Body of pancreas (tissue), 4 donors: ENCODE measurements at regions not wholly inside any gene's neighbourhood (a gene's known extent, or its start where the extent isn't known, plus 50 kb on each side); places are given as distances from the start of the nearest gene placed in this dataset.
A peak's percentile ranks its signal among the peaks of the same experiment; 100 is the strongest.

ENCODE experiments used
- ATAC-seq: fragments of 150-250 bp; one replicate; pipeline ENCODE4 v1.9.1; 2016
- DNase-seq, 4 donors: peaks; one replicate each; pipeline ENCODE4 v3.0.0-alpha.2; 2019
- H3K27ac ChIP-seq, 4 donors: fragments of 200-600 bp; sonication (generic); 1 replicate in 3 of 4; 2 replicates in 1 of 4; pipeline versions ENCODE4 v1.5.1 to v1.6.1; 2016 to 2019; ENCODE audit warnings: mild to moderate bottlenecking in 1 of 4, mixed read lengths in 1 of 4, moderate library complexity in 1 of 4
- H3K27me3 ChIP-seq, 2 donors: fragments of 200-600 bp; sonication (generic); one replicate each; pipeline ENCODE4 v1.6.0; 2016; ENCODE audit warnings: mild to moderate bottlenecking in 1 of 2
- H3K36me3 ChIP-seq, 2 donors: fragments of 200-600 bp; sonication (generic); replicated peaks in 1 of 2; 2 replicates each; pipeline ENCODE4 v1.5.1; 2016; ENCODE audit warnings: low read depth in 2 of 2; ENCODE audit not compliant: insufficient read depth in 1 of 2
- H3K4me1 ChIP-seq: fragments of 200-600 bp; sonication (generic); one replicate; pipeline ENCODE4 v1.6.0; 2016
- H3K4me3 ChIP-seq, 2 donors: fragments of 200-600 bp; sonication (generic); 1 replicate in 1 of 2; 2 replicates in 1 of 2; pipeline ENCODE4 v1.5.1; 2016 to 2019
- H3K9me3 ChIP-seq, 3 donors: fragments of 200-600 bp; sonication (generic); 1 replicate in 2 of 3; 2 replicates in 1 of 3; pipeline ENCODE4 v1.5.1; 2016
- CTCF ChIP-seq, 7 experiments: fragments of 450-650 bp in 4 of 7; fragments of 200-600 bp in 3 of 7; sonication (generic) in 3 of 7; IDR thresholded peaks; one replicate each; pipeline ENCODE4 v1.5.1; 2016 to 2019; ENCODE audit warnings: antibody characterized with exemption in 7 of 7
- POLR2A ChIP-seq, 3 donors: fragments of 450-650 bp; IDR thresholded peaks; one replicate each; pipeline ENCODE4 v1.6.1; 2016; ENCODE audit warnings: antibody characterized with exemption in 3 of 3, mild to moderate bottlenecking in 2 of 3
- WGBS, 2 donors: methylation state at CpG; one replicate each; pipeline ENCODE4 v1.1.5; 2017; 5-methylcytosine and 5-hydroxymethylcytosine counted together
- intact Hi-C: fragments of 100-400 bp; cut with DNase I; formaldehyde crosslinking; loops from one replicate; pipeline ENCODE4 v1.15.1; 2023

GRCh38 chr11:95364324-95365295 is 133.6 kb upstream of the SESN3 start:
- TF ChIP-seq POLR2A (IDR thresholded peaks at IDR 0.05): no peak
- no peak for TF ChIP-seq CTCF (IDR thresholded peaks at IDR 0.05)
- DNase-seq (no peak), ATAC-seq (peak; percentile 89)
- H3K27ac ChIP-seq: peak overlapping the region in 2 of 4 donors; percentile 22 to 47
- H3K4me1 ChIP-seq: peaks cover 15% of the 10 kb centered on the region
- WGBS, 2 donors: 31 to 33% methylated on average over 4 of the region's 4 CpGs
- no peaks in the 10 kb centered on the region for H3K27me3 ChIP-seq
- H3K36me3 ChIP-seq: no peaks in the 10 kb centered on the region
- H3K9me3 ChIP-seq: no peaks in the 10 kb centered on the region
- intact Hi-C loops: no loop called here
- H3K4me3 ChIP-seq: no peak overlapping the region

GRCh38 chr11:95363708-95364107 is 132.7 kb upstream of the SESN3 start:
- H3K27ac ChIP-seq: no peak overlapping the region
- WGBS, 2 donors: 57 to 70% methylated on average over 8 of the region's 8 CpGs
- no peak overlapping the region for H3K4me3 ChIP-seq
- no peaks in the 10 kb centered on the region for H3K27me3 ChIP-seq
- no peak for DNase-seq
- no peak for ATAC-seq
- intact Hi-C loops: no loop called here
- peaks cover 15% of the 10 kb centered on the region for H3K4me1 ChIP-seq
- H3K36me3 ChIP-seq: no peaks in the 10 kb centered on the region
- no peaks in the 10 kb centered on the region for H3K9me3 ChIP-seq
- TF ChIP-seq POLR2A (IDR thresholded peaks at IDR 0.05): no peak
- TF ChIP-seq CTCF (IDR thresholded peaks at IDR 0.05): no peak

- DNase-seq (no peak), ATAC-seq (no peak)
- 57 to 64% methylated on average over 3 of the region's 3 CpGs for WGBS, 2 donors
These were observed 132.2 kb upstream of the SESN3 start for GRCh38 chr11:95363164-95363563.

GRCh38 chr11:95361180-95361579 is 130.2 kb upstream of the SESN3 start:
- TF ChIP-seq POLR2A (IDR thresholded peaks at IDR 0.05): no peak
- no peak for TF ChIP-seq CTCF (IDR thresholded peaks at IDR 0.05)
- WGBS, 2 donors: 92 to 93% methylated on average over 2 of the region's 2 CpGs
- Histone ChIP-seq H3K36me3 (no peaks in the 10 kb centered on the region), H3K4me1 (peaks cover 15% of the 10 kb centered on the region), H3K27ac (no peak overlapping the region), H3K27me3 (no peaks in the 10 kb centered on the region), H3K9me3 (no peaks in the 10 kb centered on the region), H3K4me3 (no peak overlapping the region)
- ATAC-seq (no peak), DNase-seq (no peak)
- intact Hi-C loops: no loop called here

More at GRCh38 chr11:95363164-95363563, 132.2 kb upstream of the SESN3 start:
- H3K4me3 ChIP-seq: no peak overlapping the region
- peaks cover 15% of the 10 kb centered on the region for H3K4me1 ChIP-seq
- no peaks in the 10 kb centered on the region for H3K9me3 ChIP-seq
- no peaks in the 10 kb centered on the region for H3K27me3 ChIP-seq
- no peak overlapping the region for H3K27ac ChIP-seq
- intact Hi-C loops: no loop called here
- H3K36me3 ChIP-seq: no peaks in the 10 kb centered on the region
- TF ChIP-seq CTCF (IDR thresholded peaks at IDR 0.05) (no peak), POLR2A (IDR thresholded peaks at IDR 0.05) (no peak)
